HG02798 (cell line): ENCODE measurements at regions not wholly inside any gene's neighbourhood (a gene's known extent, or its start where the extent isn't known, plus 50 kb on each side); places are given as distances from the start of the nearest gene placed in this dataset.
A peak's percentile ranks its signal among the peaks of the same experiment; 100 is the strongest.
"Not testable (repeated sequence)": the region's sequence is repeated elsewhere in the genome, so short reads cannot be mapped to it uniquely, and the experiment has no call there.

Experiments used
- ATAC-seq: cut with Tn5 transposase; IDR thresholded peaks from one replicate; pipeline ENCODE4 v1.9.1; 2021; ENCODE audit warnings: mild to moderate bottlenecking; ENCODE audit not compliant: unreplicated experiment, poor library complexity

GRCh38 chr5:60448600-60448999 is 251.4 kb downstream of the DEPDC1B start:
- ATAC-seq, result no peak

GRCh38 chr5:60447488-60447920 is 252.5 kb downstream of the DEPDC1B start:
- no peak for ATAC-seq

- ATAC-seq, result no peak
Measured at GRCh38 chr5:60446917-60447316, 253.0 kb downstream of the DEPDC1B start.

GRCh38 chr5:60445921-60446320 is 254.0 kb downstream of the DEPDC1B start:
- no peak for ATAC-seq

GRCh38 chr5:60445427-60445826 is 254.5 kb downstream of the DEPDC1B start:
- no peak for ATAC-seq

GRCh38 chr5:60444661-60445360 is 255.2 kb downstream of the DEPDC1B start:
- ATAC-seq, result no peak

- no peak for ATAC-seq
Measured at GRCh38 chr5:60439552-60439951, 260.4 kb downstream of the DEPDC1B start.

GRCh38 chr5:60437308-60437707 is 262.7 kb downstream of the DEPDC1B start:
- no peak for ATAC-seq

GRCh38 chr5:60436518-60436917 is 263.4 kb downstream of the DEPDC1B start:
- ATAC-seq, result peak; percentile 79

- no peak for ATAC-seq
Measured at GRCh38 chr5:60435808-60436207, 264.2 kb downstream of the DEPDC1B start.

GRCh38 chr5:60426189-60426588 is 273.8 kb downstream of the DEPDC1B start:
- not testable (repeated sequence) for ATAC-seq

GRCh38 chr5:60420773-60421172 is 279.2 kb downstream of the DEPDC1B start:
- ATAC-seq, result not testable (repeated sequence)

- no peak for ATAC-seq
Measured at GRCh38 chr5:60417500-60418181, 282.3 kb downstream of the DEPDC1B start.

- ATAC-seq, result no peak
Measured at GRCh38 chr5:60415443-60415842, 284.5 kb downstream of the DEPDC1B start.

- no peak for ATAC-seq
Measured at GRCh38 chr5:60410427-60410826, 289.5 kb downstream of the DEPDC1B start.

GRCh38 chr5:60404171-60404570 is 295.8 kb downstream of the DEPDC1B start:
- ATAC-seq, result no peak

GRCh38 chr5:60403343-60404006 is 296.5 kb downstream of the DEPDC1B start:
- ATAC-seq, result no peak

GRCh38 chr5:60402161-60402785 is 297.7 kb downstream of the DEPDC1B start:
- ATAC-seq, result peak; percentile 40

- no peak for ATAC-seq
Measured at GRCh38 chr5:60401526-60401925, 298.4 kb downstream of the DEPDC1B start.

GRCh38 chr5:60399507-60399906 is 300.5 kb downstream of the DEPDC1B start:
- ATAC-seq, result no peak
